IMR-90 (cell line): ENCODE measurements at regions not wholly inside any gene's neighbourhood (a gene's known extent, or its start where the extent isn't known, plus 50 kb on each side); places are given as distances from the start of the nearest gene placed in this dataset.
A peak's percentile ranks its signal among the peaks of the same experiment; 100 is the strongest.

Experiments used
- ATAC-seq: fragments of 200-7000 bp; cut with Tn5 transposase; 2 replicates; pipeline ENCODE4 v1.9.1; 2020; ENCODE audit warnings: low read depth, mild to moderate bottlenecking, moderate library complexity
- BruUV-seq: library from RNA; stranded (reverse); fragments of 400-500 nt; replicated peaks from 2 replicates; lab custom pipeline; 2021; lab: Mats Ljungman, UMichigan
- CTCF ChIA-PET: fragments of 300-600 bp; formaldehyde crosslinking; extraction: SDS; loops from one replicate; lab custom pipeline; 2021; ENCODE audit warnings: antibody characterized with exemption; lab: Yijun Ruan, JAX
- POLR2A ChIA-PET: fragments of 300-600 bp; sonication (Branson Sonifier 250); formaldehyde crosslinking; loops from one replicate; lab custom pipeline; 2022; ENCODE audit warnings: antibody characterized with exemption; ENCODE audit not compliant: unreplicated experiment; lab: Charles Lee
- DNase-seq: peaks from one replicate; pipeline ENCODE4 v3.0.0; 2013
- H2AFZ ChIP-seq: replicated peaks from 2 replicates; pipeline ENCODE3; 2013; ENCODE audit warnings: low read length, mild to moderate bottlenecking; ENCODE audit not compliant: poor library complexity
- H2AK5ac ChIP-seq: 2 replicates; pipeline ENCODE4 v1.6.1; 2013; ENCODE audit warnings: low read depth, low read length, inconsistent platforms
- H2AK9ac ChIP-seq: replicated peaks from 2 replicates; pipeline ENCODE3; 2013; ENCODE audit warnings: mild to moderate bottlenecking, low read depth, low read length, moderate library complexity; ENCODE audit not compliant: poor library complexity
- H2BK120ac ChIP-seq: 2 replicates; pipeline ENCODE4 v1.6.1; 2013; ENCODE audit warnings: low read depth, low read length, inconsistent platforms
- H2BK15ac ChIP-seq: 3 replicates; pipeline ENCODE4 v1.6.1; 2013; ENCODE audit warnings: low read depth, low read length, inconsistent platforms
- H2BK20ac ChIP-seq: 2 replicates; pipeline ENCODE4 v1.6.1; 2013; ENCODE audit warnings: low read depth, mild to moderate bottlenecking, inconsistent platforms, low read length, moderate library complexity
- H2BK5ac ChIP-seq: 2 replicates; pipeline ENCODE4 v1.6.1; 2013; ENCODE audit warnings: mild to moderate bottlenecking, low read depth, low read length, inconsistent platforms; ENCODE audit not compliant: poor library complexity, severe bottlenecking
- H3K14ac ChIP-seq: replicated peaks from 2 replicates; pipeline ENCODE4 v1.6.1; 2013; ENCODE audit warnings: low read depth, low read length, inconsistent platforms
- H3K18ac ChIP-seq: 2 replicates; pipeline ENCODE4 v1.6.1; 2013; ENCODE audit warnings: low read depth, low read length, control low read depth
- H3K23ac ChIP-seq: 2 replicates; pipeline ENCODE4 v1.6.1; 2013; ENCODE audit warnings: low read depth, low read length, inconsistent platforms
- H3K27ac ChIP-seq: 2 replicates; pipeline ENCODE4 v1.5.1; 2013; ENCODE audit warnings: mild to moderate bottlenecking, control low read depth, low read length; ENCODE audit not compliant: insufficient read depth
- H3K27me3 ChIP-seq: 2 replicates; pipeline ENCODE4 v1.6.1; 2013; ENCODE audit warnings: low read length; ENCODE audit not compliant: control insufficient read depth, insufficient read depth
- H3K36me3 ChIP-seq: 2 replicates; pipeline ENCODE4 v1.6.1; 2013; ENCODE audit warnings: low read length, mixed read lengths; ENCODE audit not compliant: control insufficient read depth, insufficient read depth
- H3K4ac ChIP-seq: 2 replicates; pipeline ENCODE4 v1.6.1; 2013; ENCODE audit warnings: low read depth, low read length, inconsistent platforms
- H3K4me1 ChIP-seq: 2 replicates; pipeline ENCODE4 v1.6.1; 2013; ENCODE audit warnings: low read length, mixed read lengths; ENCODE audit not compliant: control insufficient read depth, insufficient read depth
- H3K4me2 ChIP-seq: 2 replicates; pipeline ENCODE4 v1.6.1; 2013; ENCODE audit warnings: low read depth, mild to moderate bottlenecking, control low read depth, low read length, moderate library complexity
- H3K4me3 ChIP-seq: 2 replicates; pipeline ENCODE4 v1.5.1; 2013; ENCODE audit warnings: low read depth, mild to moderate bottlenecking, control low read depth, low read length, moderate library complexity; ENCODE audit not compliant: insufficient read depth
- H3K56ac ChIP-seq: 2 replicates; pipeline ENCODE4 v1.6.1; 2013; ENCODE audit warnings: low read length, inconsistent platforms; ENCODE audit not compliant: insufficient read depth; ENCODE audit errors: extremely low read depth
- H3K79me1 ChIP-seq, 2 experiments: 2 replicates each; pipeline ENCODE4 v1.6.1; 2013; ENCODE audit warnings: low read length in 2 of 2, inconsistent platforms in 1 of 2, low read depth in 1 of 2
- H3K9ac ChIP-seq: 2 replicates; pipeline ENCODE4 v1.6.1; 2013; ENCODE audit warnings: low read depth, low read length, control low read depth
- H3K9me1 ChIP-seq: 2 replicates; pipeline ENCODE4 v1.6.1; 2013; ENCODE audit warnings: low read length, inconsistent platforms; ENCODE audit not compliant: insufficient read depth
- H3K9me3 ChIP-seq: 2 replicates; pipeline ENCODE4 v1.6.1; 2013; ENCODE audit warnings: low read length; ENCODE audit not compliant: control insufficient read depth, insufficient read depth
- H4K20me1 ChIP-seq: 2 replicates; pipeline ENCODE4 v1.6.1; 2013; ENCODE audit warnings: low read length, inconsistent platforms; ENCODE audit not compliant: insufficient read depth
- H4K5ac ChIP-seq: 2 replicates; pipeline ENCODE4 v1.6.1; 2013; ENCODE audit warnings: mild to moderate bottlenecking, low read depth, low read length, control low read depth
- H4K8ac ChIP-seq, 2 experiments: 2 replicates each; pipeline ENCODE4 v1.6.1; 2013; ENCODE audit warnings: low read depth in 2 of 2, low read length in 2 of 2, control low read depth in 1 of 2, inconsistent platforms in 1 of 2
- H4K91ac ChIP-seq: 2 replicates; pipeline ENCODE4 v1.6.1; 2013; ENCODE audit warnings: low read depth, low read length, inconsistent platforms; ENCODE audit not compliant: insufficient read depth
- CHD1 ChIP-seq: IDR thresholded peaks from 2 replicates; pipeline ENCODE4 v1.6.1; 2012; ENCODE audit warnings: low read depth, low read length, improper control_type of control experiment
- RFX5 ChIP-seq: IDR thresholded peaks from 2 replicates; pipeline ENCODE4 v1.8.0; 2012; ENCODE audit warnings: low read depth, mild to moderate bottlenecking, low read length, moderate library complexity
- WGBS, 2 experiments: methylation state at CpG; one replicate each; pipeline versions ENCODE4 v1.1.5 to v1.1.7; 2013; ENCODE audit warnings: missing lambda C conversion rate in 2 of 2; ENCODE audit not compliant: insufficient read length in 1 of 2; ENCODE audit errors: extremely low coverage in 2 of 2; 5-methylcytosine and 5-hydroxymethylcytosine counted together
- dilution Hi-C: fragments of 300-500 bp; cut with HindIII; formaldehyde crosslinking; loops from one replicate; pipeline ENCODE4 v1.14.3; 2018; ENCODE audit warnings: low sequenced_read_pairs; ENCODE audit not compliant: unreplicated experiment
- in situ Hi-C: fragments of 300-500 bp; cut with MboI; formaldehyde crosslinking; loops from 3 replicates; pipeline ENCODE4 v1.14.3; 2019; ENCODE audit warnings: low sequenced_read_pairs, inconsistent platforms, mixed read lengths
- intact Hi-C: fragments of 100-400 bp; cut with micrococcal nuclease; formaldehyde crosslinking; loops from 2 replicates; pipeline ENCODE4 v1.10.0; 2022

- 0 out of 2 replicates have a peak, but pooled peaks have one; percentile 13 for TF ChIP-seq CHD1
- TF ChIP-seq RFX5, result no peak
- intact Hi-C loops, result loop anchor here (10.0 kb wide), 1 partner anchor 136 kb away; no protein-coding TSS in a partner anchor
- dilution Hi-C loops, result no loop called here
- Histone ChIP-seq H4K5ac (peak overlapping the region; percentile 32), H3K4me2 (no peak overlapping the region), H2AK5ac (peak overlapping the region; percentile 88), H3K4me3 (no peak overlapping the region), H3K79me1 (peaks cover 4 to 33% of the 10 kb centered on the region in 2 experiments; a peak in 3 of 4 replicates), H4K20me1 (no peaks in the 10 kb centered on the region; the same call in 1 of the 2 replicates), H2AFZ (peak overlapping the region; percentile 85), H3K4me1 (peaks cover 44% of the 10 kb centered on the region), H3K9ac (0 out of 2 replicates have a peak overlapping the region, but pooled peaks have one; percentile 8), H2BK120ac (peak overlapping the region; percentile 99), H3K27me3 (no peaks in the 10 kb centered on the region), H3K56ac (peak overlapping the region; percentile 77), H2BK15ac (peak overlapping the region; percentile 88; the same call in 2 of the 3 replicates), H3K23ac (peak overlapping the region; percentile 53; the same call in 1 of the 2 replicates), H3K36me3 (no peaks in the 10 kb centered on the region), H3K18ac (peak overlapping the region; percentile 25), H2BK5ac (peak overlapping the region; percentile 45), H3K4ac (peak overlapping the region; percentile 98), H3K9me1 (peaks cover 44% of the 10 kb centered on the region), H3K14ac (peak overlapping the region; percentile 88), H2AK9ac (peak overlapping the region; percentile 87), H4K8ac (peak overlapping the region; percentile 70 to 80), H3K27ac (peak overlapping the region; percentile 70), H3K9me3 (no peaks in the 10 kb centered on the region), H4K91ac (peak overlapping the region; percentile 95), H2BK20ac (peak overlapping the region; percentile 95)
- CTCF ChIA-PET, result no interaction called here
- in situ Hi-C loops, result no loop called here
- WGBS, 2 experiments, result 64% methylated on average over 5 of the region's 9 CpGs; no CpG with 5 or more reads in 1 of the 2 experiments
- POLR2A ChIA-PET, result interaction anchor here (0.8 kb wide), 1 partner anchor 346 kb away, joined by 3 read pairs; no protein-coding TSS in a partner anchor
- no peak for ATAC-seq
- BruUV-seq, result no TSS peak
- no peak for DNase-seq
These were observed 350.2 kb downstream of the FOXL1 start for GRCh38 chr16:86928523-86929011.
